ENCODE measurements at regions not wholly inside any gene's neighbourhood (a gene's known extent, or its start where the extent isn't known, plus 50 kb on each side); places are given as distances from the start of the nearest gene placed in this dataset.
"Not testable (repeated sequence)": the region's sequence is repeated elsewhere in the genome, so short reads cannot be mapped to it uniquely, and the experiment has no call there.

GRCh38 chr16:22652463-22652845, 141.8 kb downstream of the NPIPB5 start:
- no peak for TF ChIP-seq CTCF (IDR thresholded peaks at IDR 0.05; ENCODE audit: poor library complexity, severe bottlenecking)
- H3K36me3 ChIP-seq (ENCODE audit: low read depth): no peaks in the 10 kb centered on the region
- no peaks in the 10 kb centered on the region for H3K4me1 ChIP-seq (ENCODE audit: insufficient read depth, poor library complexity, severe bottlenecking)
- no peak overlapping the region for H3K27ac ChIP-seq (ENCODE audit: poor library complexity, severe bottlenecking)
- H3K27me3 ChIP-seq (ENCODE audit: insufficient read depth, poor library complexity, severe bottlenecking): peaks cover 9% of the 10 kb centered on the region
- H3K4me3 ChIP-seq (ENCODE audit: severe bottlenecking): no peak overlapping the region
- H3K9me3 ChIP-seq (ENCODE audit: severe bottlenecking): peaks cover 5% of the 10 kb centered on the region
- DNase-seq (ENCODE audit: low spot score) (no peak), ATAC-seq (ENCODE audit: low read depth) (no peak)

- Histone ChIP-seq H3K9me3 (ENCODE audit: severe bottlenecking) (peaks cover 5% of the 10 kb centered on the region), H3K27ac (ENCODE audit: poor library complexity, severe bottlenecking) (no peak overlapping the region), H3K4me3 (ENCODE audit: severe bottlenecking) (no peak overlapping the region), H3K36me3 (ENCODE audit: low read depth) (no peaks in the 10 kb centered on the region), H3K4me1 (ENCODE audit: insufficient read depth, poor library complexity, severe bottlenecking) (no peaks in the 10 kb centered on the region), H3K27me3 (ENCODE audit: insufficient read depth, poor library complexity, severe bottlenecking) (no peaks in the 10 kb centered on the region)
- TF ChIP-seq CTCF (IDR thresholded peaks at IDR 0.05; ENCODE audit: poor library complexity, severe bottlenecking): no peak
- DNase-seq (ENCODE audit: low spot score) (no peak), ATAC-seq (ENCODE audit: low read depth) (no peak)
Observed at GRCh38 chr16:22653876-22654275, 143.2 kb downstream of the NPIPB5 start.

- not testable (repeated sequence) for H3K27me3 ChIP-seq (ENCODE audit: insufficient read depth, poor library complexity, severe bottlenecking); H3K36me3 ChIP-seq (ENCODE audit: low read depth); H3K27ac ChIP-seq (ENCODE audit: poor library complexity, severe bottlenecking); H3K4me1 ChIP-seq (ENCODE audit: insufficient read depth, poor library complexity, severe bottlenecking); H3K9me3 ChIP-seq (ENCODE audit: severe bottlenecking); ATAC-seq (ENCODE audit: low read depth); DNase-seq (ENCODE audit: low spot score); H3K4me3 ChIP-seq (ENCODE audit: severe bottlenecking)
Observed at GRCh38 chr16:22656573-22656972, 145.9 kb downstream of the NPIPB5 start.

- no peak for TF ChIP-seq CTCF (IDR thresholded peaks at IDR 0.05; ENCODE audit: poor library complexity, severe bottlenecking)
- DNase-seq (ENCODE audit: low spot score) (no peak), ATAC-seq (ENCODE audit: low read depth) (no peak)
Observed at GRCh38 chr16:22659933-22660332, 149.2 kb downstream of the NPIPB5 start.

GRCh38 chr16:22660441-22661160, 149.9 kb downstream of the NPIPB5 start:
- no peak for TF ChIP-seq CTCF (IDR thresholded peaks at IDR 0.05; ENCODE audit: poor library complexity, severe bottlenecking)
- no peak overlapping the region for H3K27ac ChIP-seq (ENCODE audit: poor library complexity, severe bottlenecking)
- H3K9me3 ChIP-seq (ENCODE audit: severe bottlenecking): no peaks in the 10 kb centered on the region
- ATAC-seq (ENCODE audit: low read depth) (peak; percentile 25; the same call in 1 of the 3 replicates), DNase-seq (ENCODE audit: low spot score) (no peak)
- peaks cover 3% of the 10 kb centered on the region for H3K4me1 ChIP-seq (ENCODE audit: insufficient read depth, poor library complexity, severe bottlenecking)
- H3K27me3 ChIP-seq (ENCODE audit: insufficient read depth, poor library complexity, severe bottlenecking): no peaks in the 10 kb centered on the region
- H3K36me3 ChIP-seq (ENCODE audit: low read depth): no peaks in the 10 kb centered on the region
- no peak overlapping the region for H3K4me3 ChIP-seq (ENCODE audit: severe bottlenecking)

More at GRCh38 chr16:22659933-22660332, 149.2 kb downstream of the NPIPB5 start:
- Histone ChIP-seq H3K4me3 (ENCODE audit: severe bottlenecking) (no peak overlapping the region), H3K27ac (ENCODE audit: poor library complexity, severe bottlenecking) (no peak overlapping the region), H3K4me1 (ENCODE audit: insufficient read depth, poor library complexity, severe bottlenecking) (peaks cover 3% of the 10 kb centered on the region), H3K36me3 (ENCODE audit: low read depth) (no peaks in the 10 kb centered on the region), H3K27me3 (ENCODE audit: insufficient read depth, poor library complexity, severe bottlenecking) (no peaks in the 10 kb centered on the region), H3K9me3 (ENCODE audit: severe bottlenecking) (no peaks in the 10 kb centered on the region)

All from RWPE2 (cell line).